GM21526 (cell line): ENCODE measurements at regions not wholly inside any gene's neighbourhood (a gene's known extent, or its start where the extent isn't known, plus 50 kb on each side); places are given as distances from the start of the nearest gene placed in this dataset.

Experiments
- ATAC-seq: cut with Tn5 transposase; IDR thresholded peaks from one replicate; pipeline ENCODE4 v1.9.1; 2021; ENCODE audit warnings: moderate library complexity; ENCODE audit not compliant: unreplicated experiment, low FRiP score

DNA sequence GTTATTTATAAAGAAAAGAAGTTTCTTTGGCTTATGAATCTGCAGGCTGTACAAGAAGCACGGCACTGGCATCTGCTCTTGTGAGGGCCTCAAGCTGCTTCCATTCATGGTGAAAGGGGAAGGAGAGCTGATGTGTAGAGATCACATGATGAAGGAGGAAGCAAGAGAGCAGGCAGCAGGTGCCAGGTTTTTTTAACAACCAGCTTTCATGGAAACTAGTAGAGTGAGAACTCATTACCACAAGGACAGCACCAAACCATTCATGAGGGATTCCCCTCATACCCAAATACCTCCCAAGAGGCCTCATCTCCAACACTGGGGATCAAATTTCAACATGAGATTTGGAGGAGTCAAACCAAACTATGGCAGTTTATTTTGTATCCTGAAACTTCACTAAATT is 85.8 kb upstream of the CAMK1G start:
- ATAC-seq = no peak

DNA sequence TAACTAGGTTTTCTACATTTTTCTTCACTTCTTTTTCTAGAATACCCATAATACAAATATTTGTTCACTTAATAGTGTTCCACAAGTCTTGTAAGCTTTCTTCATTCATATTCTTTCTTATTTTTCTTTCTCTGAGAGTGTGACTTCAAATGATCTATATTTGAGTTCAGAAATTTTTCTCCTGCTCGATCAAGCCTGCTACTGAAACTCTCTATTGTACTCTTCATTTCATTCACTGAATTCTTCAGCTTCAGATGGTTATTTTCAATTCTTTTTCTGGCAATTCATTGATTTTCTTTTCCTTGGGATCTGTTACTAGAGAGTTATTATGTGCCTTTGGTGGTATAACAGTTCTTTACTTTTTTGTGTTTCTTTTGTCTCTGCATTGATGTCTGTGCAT is 82.5 kb upstream of the CAMK1G start:
- no peak for ATAC-seq

DNA sequence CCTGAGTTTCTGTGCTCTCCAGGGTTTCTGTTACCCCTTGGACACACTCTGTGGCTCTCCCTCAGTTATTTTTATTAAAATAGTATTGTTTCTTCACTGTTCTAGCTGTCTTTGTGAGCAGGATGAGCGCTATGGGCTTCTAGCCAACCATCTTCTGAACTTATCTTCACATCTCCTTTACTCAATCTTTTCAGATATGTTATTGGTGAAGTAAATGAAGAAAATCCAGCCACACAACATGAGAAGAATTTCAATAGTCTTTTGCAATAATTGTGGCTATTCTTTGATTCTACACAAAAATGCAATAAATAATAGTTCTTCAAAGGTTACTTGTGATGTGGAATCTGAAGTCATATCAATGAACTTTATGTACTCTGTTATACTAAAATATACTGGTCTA is 80.3 kb upstream of the CAMK1G start:
- no peak for ATAC-seq

DNA sequence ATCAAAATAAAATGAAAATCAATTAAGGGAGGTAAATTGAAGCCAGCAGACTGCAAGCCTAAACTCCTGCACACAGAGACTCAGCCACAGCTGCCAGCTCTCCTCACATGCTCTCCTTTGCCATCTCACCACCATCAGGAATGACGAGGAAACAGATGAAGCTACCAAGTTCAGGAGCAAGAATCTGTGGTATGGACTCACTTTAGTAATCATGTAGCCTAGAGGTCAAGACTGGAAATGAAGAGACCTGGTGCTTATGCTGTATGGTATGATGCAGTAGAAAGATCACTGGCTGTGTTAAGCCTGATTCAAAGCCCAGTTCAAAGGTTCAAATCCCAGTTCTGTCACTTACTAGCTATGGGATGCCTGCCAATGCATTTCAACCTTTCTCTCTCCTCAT is 78.9 kb upstream of the CAMK1G start:
- no peak for ATAC-seq

DNA sequence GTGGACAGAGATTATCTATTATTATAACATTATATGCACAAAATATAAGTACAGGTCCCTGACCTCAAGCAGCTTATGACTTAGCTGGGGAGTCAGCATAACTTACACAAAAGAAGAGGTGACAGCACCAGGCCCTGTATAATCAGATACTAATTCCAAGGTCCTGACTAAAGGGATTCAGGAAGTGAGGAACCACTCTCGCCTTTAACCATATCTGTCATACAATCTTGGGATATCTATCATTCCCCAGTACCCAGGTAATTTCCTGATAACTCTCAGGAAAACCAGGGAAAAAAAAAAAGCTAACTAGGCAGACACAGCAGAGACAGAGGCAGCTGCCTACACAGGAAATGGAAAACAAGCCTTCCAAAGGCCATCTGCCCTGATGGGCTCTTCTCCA is 78.5 kb upstream of the CAMK1G start:
- no peak for ATAC-seq

DNA sequence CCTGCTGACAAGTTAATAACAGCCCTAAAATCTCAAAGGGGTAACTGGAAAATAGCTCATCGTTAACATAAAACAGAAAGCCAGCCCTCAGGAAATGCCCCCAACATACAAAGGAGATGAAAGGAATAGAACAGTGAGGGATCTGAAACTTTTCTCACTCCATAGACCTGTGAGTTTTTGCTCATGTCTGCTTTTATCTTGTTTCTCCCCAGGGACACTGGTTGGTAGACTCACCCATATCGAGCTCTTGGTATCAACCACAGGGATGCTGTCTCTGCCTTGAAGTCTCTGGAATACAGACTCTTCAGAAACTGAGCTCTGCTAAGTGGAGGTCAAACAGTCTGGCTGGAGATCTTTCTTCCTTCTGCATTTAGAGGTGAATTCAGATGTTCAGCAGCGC is 77.4 kb upstream of the CAMK1G start:
- ATAC-seq = no peak

DNA sequence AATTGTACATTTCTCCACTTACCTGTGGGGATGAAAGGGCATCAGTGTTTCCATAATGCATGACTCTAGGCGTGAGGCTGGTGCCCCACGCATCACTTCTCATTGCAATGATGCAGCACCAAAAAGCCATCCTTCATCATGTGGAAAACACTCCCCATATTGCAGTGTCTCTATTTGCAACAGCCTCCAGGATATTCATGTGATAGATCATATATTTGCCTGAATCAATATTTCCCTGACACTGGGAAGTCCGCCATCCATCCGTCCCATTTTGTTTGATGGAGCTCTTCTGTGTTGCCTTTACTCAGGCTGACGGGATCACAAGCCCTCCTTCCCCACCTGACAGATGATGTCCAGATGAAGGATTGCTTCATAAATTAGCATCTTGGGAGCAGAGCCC is 74.5 kb upstream of the CAMK1G start:
- no peak for ATAC-seq

DNA sequence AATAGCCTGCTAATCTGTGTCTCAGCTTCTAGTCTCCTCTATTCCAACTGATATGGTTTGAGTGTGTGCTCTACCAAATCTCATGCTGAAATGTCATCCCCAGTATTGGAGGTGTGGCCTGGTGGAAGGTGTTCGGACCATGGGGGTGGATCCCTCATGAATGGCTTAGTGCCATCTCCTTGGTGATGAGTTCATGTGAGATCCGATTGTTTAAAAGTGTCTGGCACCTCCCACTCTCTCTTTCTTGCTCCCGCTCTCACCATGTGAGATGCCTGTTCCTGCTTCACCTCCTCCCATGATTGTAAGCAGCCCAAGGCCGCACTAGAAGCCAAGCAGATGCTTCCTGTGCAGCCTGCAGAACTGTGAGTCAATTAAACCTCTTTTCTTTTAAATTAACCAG is 73.5 kb upstream of the CAMK1G start:
- ATAC-seq = no peak

DNA sequence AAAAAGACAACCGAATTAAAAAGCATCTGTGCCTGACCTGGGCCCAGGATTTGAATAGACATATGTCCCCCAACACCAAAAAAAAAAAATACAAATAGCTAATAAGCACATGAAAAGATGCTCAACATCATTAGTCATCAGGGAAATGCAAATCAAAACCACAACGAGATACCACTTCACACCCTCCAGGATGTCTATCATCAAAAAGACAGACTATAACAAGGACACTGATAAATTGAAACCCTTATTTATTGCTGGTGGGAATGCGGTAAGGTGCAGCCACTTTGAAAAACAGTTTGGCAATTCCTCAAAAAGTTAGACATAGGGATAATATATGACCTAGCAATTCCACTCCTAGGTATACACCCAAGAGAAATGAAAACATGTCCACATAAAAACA is 72.3 kb upstream of the CAMK1G start:
- ATAC-seq = no peak

DNA sequence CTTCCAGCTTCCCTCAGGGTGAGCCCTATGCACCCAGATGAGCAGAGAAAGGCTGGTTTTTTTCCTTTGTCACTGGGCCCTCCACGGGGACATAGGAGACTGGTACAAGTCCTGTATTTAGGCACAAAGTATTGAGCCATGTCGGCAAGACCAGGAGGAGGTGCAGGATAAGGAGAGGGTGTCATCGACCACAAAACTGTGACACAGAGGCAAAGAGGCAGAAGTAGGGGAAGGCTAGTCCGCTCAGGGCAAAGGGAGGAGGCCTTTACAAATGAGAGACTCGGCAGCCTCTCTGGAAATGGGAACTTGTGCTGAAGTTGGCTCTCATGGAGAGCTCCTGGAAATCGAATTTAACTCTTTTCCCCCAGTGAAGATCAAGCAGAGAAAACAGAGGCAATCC is 70.7 kb upstream of the CAMK1G start:
- ATAC-seq = no peak

DNA sequence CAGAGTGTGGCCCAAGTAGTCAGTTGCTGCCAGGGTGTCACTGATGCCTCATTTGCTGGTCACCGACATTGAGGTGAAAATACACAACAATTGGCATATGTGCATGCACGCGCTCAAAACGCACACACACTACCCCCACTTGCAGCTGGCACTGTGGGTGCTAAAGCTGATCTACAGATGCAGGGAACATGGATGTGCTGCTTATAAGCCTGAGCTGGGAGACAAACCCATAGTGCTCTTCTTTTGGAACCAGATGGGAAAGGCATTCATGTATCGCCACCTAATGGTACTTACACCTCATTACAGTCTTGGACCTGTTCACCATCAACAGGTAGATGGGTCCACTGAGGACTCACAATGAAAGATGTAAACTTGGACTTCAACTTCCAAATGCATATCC is 70.3 kb upstream of the CAMK1G start:
- no peak for ATAC-seq

DNA sequence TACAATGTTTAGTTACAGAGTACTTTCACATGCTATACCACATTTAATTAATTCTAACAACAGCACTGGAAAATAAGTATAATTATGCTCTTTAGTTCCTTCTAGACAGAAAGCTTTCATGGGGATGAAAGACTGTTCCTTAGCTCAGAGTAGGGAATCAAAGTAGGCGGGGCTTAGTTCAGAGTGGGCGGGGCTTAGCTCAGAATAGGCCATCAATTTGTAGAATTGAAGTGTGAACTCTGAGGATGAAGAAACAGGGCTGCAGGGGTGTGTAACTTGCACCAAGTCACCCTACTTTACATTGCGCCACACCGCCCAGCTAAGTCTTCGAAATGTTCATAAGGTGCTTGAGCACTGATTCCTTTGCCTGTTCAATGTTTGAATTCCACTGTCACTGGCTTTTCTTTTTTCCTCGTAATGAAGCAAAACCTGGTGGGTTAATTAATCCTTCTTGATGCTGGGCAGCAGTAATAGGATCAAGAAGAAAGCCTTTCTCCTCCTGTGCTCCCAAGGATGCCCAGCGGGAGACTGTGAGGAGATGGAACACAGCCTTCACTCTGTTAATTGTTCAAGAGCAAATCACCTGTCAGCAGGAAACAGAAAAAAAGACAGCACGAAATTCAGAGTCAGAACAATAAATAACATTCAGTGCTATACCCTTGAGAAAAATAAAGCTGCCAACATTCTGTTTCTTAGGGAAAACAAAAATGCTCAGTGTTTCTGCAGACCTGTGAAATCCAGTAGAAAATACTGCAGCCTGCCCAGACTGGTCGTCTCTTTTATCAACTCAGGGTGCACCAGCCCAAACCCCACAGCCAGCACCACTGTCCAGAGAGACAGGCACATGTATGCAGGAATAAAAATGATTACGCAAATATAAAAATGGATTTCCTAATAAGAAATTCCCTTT is 66.5 kb upstream of the CAMK1G start:
- ATAC-seq = no peak

DNA sequence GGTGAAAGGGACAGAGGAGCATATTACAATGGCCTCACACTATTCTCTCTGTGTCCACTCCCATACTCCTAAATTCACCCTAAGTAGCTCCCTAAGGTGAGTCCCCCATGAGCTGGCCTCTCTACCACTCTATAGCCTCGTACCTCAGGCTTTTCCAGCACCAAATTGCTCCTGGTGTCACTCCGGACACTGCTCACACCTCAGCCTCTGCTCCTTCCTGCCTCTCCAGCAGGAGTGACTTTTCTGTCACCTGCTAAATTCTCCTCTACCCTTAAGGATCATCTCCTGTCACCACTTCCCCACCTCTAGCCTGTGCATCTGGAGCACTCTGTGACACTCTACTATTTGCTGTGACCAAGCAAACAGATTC is 65.8 kb upstream of the CAMK1G start:
- no peak for ATAC-seq

DNA sequence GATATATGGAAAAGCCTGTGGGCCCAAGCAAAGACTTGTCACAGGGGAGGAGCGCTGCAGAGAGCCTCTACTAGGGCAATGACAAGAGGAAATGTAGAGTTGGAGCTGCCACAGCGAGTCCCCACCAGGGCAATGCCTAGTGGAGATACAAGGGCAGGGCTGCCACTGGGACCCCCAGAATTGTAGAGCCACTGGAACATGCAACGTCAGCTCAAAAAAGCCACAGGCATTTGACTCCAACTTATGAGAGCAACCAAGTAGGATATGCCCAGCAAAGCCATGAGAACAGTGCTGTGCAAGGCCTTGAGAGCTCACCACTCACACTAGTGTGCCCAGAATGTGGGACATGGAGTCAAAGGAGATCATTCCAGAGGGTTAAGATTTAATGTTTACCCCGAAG is 63.7 kb upstream of the CAMK1G start:
- no peak for ATAC-seq

DNA sequence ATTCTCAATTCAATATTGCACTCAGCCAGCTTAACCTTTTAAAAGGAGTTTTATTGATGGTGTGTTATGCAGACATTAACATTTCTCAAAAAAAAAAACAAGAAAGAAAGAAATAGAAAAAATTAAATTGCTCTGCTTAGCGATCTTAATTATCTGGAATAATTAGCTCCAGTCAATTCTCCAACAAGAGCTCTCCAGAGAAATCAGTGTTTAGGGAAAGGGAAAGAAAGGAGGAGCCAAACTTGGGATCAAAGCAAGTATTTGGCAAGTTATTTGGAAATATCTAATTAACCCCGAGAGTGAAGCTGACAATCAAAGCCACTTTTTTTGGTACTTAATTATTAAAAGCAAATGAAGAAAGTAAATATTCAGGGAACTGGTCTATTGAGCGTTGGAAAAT is 60.7 kb upstream of the CAMK1G start:
- ATAC-seq = no peak

DNA sequence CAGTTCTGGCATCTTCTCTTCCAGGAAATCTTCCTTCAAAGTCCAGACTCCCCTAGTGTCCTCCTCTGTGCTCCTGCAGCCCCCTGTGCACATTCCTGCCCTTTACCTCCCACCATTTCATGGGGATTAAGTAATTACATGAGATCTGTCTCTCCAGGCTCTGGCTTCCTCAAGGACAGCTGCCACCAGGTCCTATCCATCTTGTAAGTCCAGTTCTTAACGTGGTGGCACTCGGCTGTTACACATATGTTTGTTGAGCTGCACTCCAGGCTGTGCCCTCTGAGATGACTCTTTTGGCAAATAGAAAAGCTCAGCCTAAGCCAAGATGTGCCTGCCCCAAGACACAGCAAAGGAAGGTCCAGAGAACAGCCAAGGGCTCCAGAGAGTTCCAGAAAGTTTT is 57.4 kb upstream of the CAMK1G start:
- no peak for ATAC-seq

DNA sequence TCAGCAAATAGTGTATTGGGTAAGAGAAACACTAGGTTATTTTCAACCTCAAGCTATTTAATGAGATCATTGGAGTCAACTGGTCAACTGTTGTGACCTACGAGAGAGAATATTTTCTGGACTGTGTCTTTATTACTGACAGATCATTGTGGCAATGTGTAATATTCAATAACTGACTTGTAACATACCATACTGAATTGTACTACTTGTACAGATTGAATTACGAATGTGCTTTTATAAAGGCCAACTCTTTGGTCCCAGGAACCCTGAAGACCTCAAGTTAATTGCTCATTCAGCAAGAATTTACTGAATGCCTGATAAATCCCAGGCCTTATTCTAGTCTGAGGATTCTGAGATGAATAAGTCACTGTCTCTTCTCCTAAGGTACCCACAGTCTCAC is 56.1 kb upstream of the CAMK1G start:
- no peak for ATAC-seq

DNA sequence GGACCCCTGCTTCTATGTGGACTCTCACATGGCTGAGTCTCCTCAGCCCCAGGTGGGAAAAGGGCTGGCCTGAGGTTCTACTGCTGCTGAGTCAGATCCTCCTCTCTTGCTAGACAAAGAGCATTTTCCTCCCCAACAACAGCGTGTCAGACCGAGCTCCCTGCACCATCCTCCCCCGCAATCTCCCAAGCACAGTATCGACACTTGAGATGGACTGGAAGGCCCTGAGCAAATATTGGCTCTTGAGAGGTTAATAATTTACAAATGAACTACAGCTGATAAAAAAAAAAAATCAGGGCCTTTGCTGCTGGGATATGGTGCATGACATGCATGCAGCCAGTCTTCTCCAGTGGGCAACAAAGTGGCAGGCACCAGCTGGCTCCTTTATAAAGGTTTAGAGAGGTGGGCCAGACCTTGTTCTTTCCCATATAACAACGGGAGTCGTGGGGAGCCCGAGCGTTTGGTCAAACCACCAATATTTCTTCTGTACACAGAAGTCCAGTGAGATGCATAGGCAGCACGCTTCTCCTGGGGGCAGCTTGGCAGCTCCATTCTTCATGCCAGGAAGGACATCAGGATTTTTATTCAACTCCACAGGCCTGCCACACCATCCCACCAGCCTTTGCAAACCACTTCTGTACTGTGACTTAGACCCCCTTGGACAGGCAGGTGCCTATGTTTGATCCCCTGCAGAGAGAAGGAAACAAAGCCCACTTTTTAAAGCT is 55.4 kb upstream of the CAMK1G start:
- ATAC-seq = no peak

DNA sequence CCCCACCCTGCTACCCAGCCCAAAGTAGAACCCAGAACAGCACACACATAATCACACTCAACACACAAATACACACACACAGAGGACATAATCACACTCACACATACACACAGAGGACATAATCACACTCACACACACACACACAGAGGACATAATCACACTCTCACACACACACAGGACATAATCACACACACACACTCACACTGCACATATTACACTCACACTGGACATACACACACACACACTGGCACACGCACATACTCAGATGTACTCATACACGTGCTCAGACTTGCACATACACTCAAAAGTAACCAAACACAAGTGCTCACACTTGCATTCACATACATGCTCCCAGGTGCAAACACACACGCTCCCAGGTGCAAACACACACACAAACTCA is 54.3 kb upstream of the CAMK1G start:
- ATAC-seq = no peak

DNA sequence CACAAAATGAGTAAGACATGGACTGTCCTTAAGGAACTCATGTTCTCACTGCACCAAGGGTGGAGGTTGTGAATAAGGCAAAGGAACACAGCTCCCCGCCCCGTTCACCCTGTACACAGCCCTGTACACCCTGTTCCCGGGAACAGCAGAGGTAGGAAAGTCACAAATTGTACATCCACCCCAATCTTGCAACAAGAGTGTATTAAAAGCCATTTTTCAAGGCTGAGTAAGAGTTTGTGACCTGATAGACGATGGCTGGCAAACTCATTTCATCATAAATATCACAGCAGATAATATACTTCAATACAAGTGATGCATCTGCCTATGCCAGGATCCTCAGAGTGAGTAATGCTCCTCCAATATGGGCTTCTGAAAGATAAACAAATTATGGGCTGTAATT is 52.5 kb upstream of the CAMK1G start:
- no peak for ATAC-seq

DNA sequence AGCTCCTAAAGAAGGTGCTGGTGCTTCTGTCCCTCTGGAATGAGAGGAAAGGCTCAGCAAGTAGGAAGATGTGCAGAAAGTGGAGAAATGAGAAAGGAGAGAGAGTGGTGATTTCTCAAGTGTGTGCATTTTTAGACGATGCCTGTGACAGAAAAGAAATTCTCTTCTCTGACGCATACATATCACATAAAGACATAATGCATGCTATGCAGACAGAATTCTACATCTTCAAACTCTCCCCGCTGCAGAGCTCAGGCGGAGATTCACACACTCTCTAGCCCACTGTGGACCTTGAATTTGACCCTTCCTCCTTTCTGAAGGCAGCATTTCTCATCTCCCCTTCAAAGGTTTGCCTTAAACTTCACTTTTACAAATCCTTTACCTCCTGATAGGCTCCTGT is 52.0 kb upstream of the CAMK1G start:
- no peak for ATAC-seq
